ENCODE measurements at regions not wholly inside any gene's neighbourhood (a gene's known extent, or its start where the extent isn't known, plus 50 kb on each side); places are given as distances from the start of the nearest gene placed in this dataset.

DNA sequence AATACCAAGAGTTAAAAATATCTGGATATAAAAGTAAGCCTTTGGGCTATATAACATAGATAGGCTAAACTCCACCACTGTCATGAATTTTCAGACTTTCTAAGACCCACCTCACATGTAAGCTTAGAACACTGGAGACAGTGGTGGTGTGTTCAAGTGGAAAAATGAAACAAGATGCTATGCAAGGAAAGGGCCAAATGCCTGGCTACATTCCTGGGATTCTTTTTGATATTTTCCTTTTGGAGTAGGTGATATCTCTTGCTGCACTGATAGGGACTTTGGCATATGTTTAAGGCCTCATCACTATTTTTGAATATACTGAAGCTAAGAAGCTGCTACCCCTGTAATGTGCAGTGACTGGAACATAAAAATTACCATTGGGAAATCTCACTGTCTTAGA, 341.3 kb downstream of the SLC16A7 start:
- TF ChIP-seq CTCF (IDR thresholded peaks at IDR 0.05), result no peak
- H3K27me3 ChIP-seq, result no peaks in the 10 kb centered on the region
- no peak for DNase-seq
- no peaks in the 10 kb centered on the region for H3K36me3 ChIP-seq
- intact Hi-C loops (cut with DNase I), result no loop called here
- H3K9ac ChIP-seq (ENCODE audit: low read depth in 2 of 2, low read length in 2 of 2), result no peak overlapping the region
- no peak overlapping the region for H3K27ac ChIP-seq
- no peak overlapping the region for H3K4me3 ChIP-seq
- no peaks in the 10 kb centered on the region for H3K4me1 ChIP-seq
- H3K9me3 ChIP-seq, result no peaks in the 10 kb centered on the region

DNA sequence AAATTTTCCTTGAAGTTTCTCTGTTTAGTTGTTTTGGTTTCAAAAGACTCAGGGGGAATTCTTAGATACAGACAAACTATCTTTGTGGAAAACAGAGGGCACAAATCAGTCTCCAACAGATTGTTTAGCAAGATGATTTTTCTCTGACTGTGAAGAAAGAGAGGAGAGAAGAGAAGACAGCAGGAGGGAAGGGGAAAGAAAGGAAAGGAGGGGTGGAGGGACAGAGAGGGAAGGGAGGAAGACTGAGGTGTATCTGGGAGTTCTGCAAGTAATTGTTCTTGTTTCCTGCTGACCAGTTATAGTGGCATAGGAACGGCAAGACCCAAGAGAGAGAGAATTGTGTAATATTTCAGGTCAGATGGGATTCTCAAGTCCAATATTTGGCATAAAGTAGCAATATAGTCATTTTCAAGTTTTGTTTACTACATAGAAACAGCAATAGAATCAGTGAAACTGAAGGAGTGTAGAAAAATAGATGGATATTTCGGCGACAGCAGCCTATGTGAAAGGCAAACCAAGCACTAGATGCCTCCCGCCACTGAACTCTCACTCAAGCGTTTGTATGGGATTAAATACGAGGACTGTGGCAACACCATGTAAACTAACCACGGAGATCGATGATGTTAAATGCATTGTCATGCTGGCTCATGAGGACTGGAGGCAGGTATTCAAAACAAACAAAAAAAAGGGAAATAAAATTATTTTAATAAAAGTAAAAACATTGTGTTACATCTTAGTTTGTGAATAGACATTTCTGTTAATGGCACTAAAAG, 342.5 kb downstream of the SLC16A7 start:
- Histone ChIP-seq H3K4me1 (no peaks in the 10 kb centered on the region), H3K36me3 (no peaks in the 10 kb centered on the region), H3K9ac (ENCODE audit: low read depth in 2 of 2, low read length in 2 of 2) (no peak overlapping the region), H3K9me3 (no peaks in the 10 kb centered on the region), H3K27ac (no peak overlapping the region), H3K27me3 (no peaks in the 10 kb centered on the region), H3K4me3 (no peak overlapping the region)
- DNase-seq, result no peak
- no peak for TF ChIP-seq CTCF (IDR thresholded peaks at IDR 0.05)
- intact Hi-C loops (cut with DNase I), result no loop called here

DNA sequence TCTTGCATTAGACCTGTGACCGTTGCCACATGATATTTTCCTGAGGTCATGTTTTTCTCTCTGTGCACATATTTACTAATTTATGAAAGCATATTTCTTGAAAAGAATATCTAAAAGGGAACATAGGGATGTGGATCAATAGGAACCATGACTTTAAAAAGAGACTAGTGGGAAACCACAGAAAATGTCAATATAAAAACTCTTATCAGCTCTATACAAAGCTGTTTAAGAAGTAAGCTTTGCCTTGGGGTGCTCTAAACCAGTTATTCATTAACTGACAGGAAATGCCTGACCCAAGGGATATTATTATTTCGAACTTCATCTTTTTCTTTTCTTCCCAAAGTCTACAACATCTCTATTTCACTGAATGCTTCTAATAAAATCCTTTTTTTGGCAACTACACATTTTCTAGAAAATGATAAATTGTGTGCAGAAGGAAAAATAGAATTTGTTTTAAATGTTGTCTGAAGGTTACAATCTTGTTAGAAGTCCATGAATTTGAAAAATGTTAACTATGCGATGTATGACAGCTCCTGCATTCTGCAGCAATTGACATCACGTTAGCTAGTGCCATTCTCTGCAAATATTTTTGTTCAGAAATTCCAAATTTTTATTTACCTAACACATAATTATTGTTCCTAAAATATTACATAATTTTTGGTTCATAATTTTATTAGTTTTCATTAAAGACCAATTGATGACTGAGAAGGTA, 345.0 kb downstream of the SLC16A7 start:
- intact Hi-C loops (cut with DNase I), result no loop called here
- H3K27me3 ChIP-seq, result no peaks in the 10 kb centered on the region
- no peaks in the 10 kb centered on the region for H3K4me1 ChIP-seq
- no peak overlapping the region for H3K4me3 ChIP-seq
- H3K9ac ChIP-seq (ENCODE audit: low read depth in 2 of 2, low read length in 2 of 2), result no peak overlapping the region
- no peak overlapping the region for H3K27ac ChIP-seq
- no peaks in the 10 kb centered on the region for H3K36me3 ChIP-seq
- DNase-seq, result no peak
- H3K9me3 ChIP-seq, result no peaks in the 10 kb centered on the region
- TF ChIP-seq CTCF (IDR thresholded peaks at IDR 0.05), result no peak

DNA sequence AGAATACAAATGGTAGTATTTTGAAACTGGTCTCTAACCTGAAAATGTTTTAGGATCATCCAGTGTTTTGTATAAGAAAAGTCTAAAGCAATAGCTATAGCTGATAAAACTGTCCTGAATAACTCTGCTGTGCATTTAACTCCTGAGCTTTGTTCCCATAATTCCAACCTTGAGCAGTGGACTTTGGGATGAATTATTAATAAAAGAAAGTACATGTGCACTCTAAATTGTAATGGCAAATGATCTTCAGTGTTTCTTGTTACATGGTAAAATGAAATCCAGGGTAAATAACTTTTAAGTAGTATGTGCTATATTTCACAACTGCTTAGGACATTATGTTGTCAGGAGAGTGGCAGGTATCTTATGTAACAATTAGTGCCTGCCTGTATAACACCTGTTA, 345.6 kb downstream of the SLC16A7 start:
- Histone ChIP-seq H3K27ac (no peak overlapping the region), H3K36me3 (no peaks in the 10 kb centered on the region), H3K9ac (ENCODE audit: low read depth in 2 of 2, low read length in 2 of 2) (no peak overlapping the region), H3K9me3 (no peaks in the 10 kb centered on the region), H3K4me1 (no peaks in the 10 kb centered on the region), H3K27me3 (no peaks in the 10 kb centered on the region), H3K4me3 (no peak overlapping the region)
- DNase-seq, result no peak
- no peak for TF ChIP-seq CTCF (IDR thresholded peaks at IDR 0.05)
- intact Hi-C loops (cut with DNase I), result no loop called here

- intact Hi-C loops (cut with DNase I), result no loop called here
- Histone ChIP-seq H3K9me3 (no peaks in the 10 kb centered on the region), H3K27ac (no peak overlapping the region), H3K9ac (ENCODE audit: low read depth in 2 of 2, low read length in 2 of 2) (no peak overlapping the region), H3K36me3 (no peaks in the 10 kb centered on the region), H3K27me3 (no peaks in the 10 kb centered on the region), H3K4me1 (no peaks in the 10 kb centered on the region), H3K4me3 (no peak overlapping the region)
- no peak for TF ChIP-seq CTCF (IDR thresholded peaks at IDR 0.05)
- DNase-seq, result no peak
These were observed 348.3 kb downstream of the SLC16A7 start for GRCh38 chr12:59944177-59944576.

All from colonic mucosa (tissue), 4 donors.